T-cell (primary cell): ENCODE measurements at regions not wholly inside any gene's neighbourhood (a gene's known extent, or its start where the extent isn't known, plus 50 kb on each side); places are given as distances from the start of the nearest gene placed in this dataset.

Source experiments
- ATAC-seq, 4 experiments: fragments of 200-7000 bp in 3 of 4; fragments of 150-1000 bp in 1 of 4; cut with Tn5 transposase; replicated peaks in 1 of 4; 1 replicate in 3 of 4; 2 replicates in 1 of 4; pipeline ENCODE4 v1.10.0; 2021; ENCODE audit warnings: moderate library complexity in 3 of 4, mild to moderate bottlenecking in 2 of 4, moderate number of reproducible peaks in 1 of 4
- CTCF ChIA-PET, 2 donors: fragments of 300-600 bp; sonication (Branson Sonifier 250); formaldehyde crosslinking; loops; one replicate each; lab custom pipeline; 2022; ENCODE audit warnings: antibody characterized with exemption in 2 of 2; lab: Charles Lee
- POLR2A ChIA-PET, 2 donors: fragments of 300-600 bp; sonication (Branson Sonifier 250); formaldehyde crosslinking; loops; one replicate each; lab custom pipeline; 2022; ENCODE audit warnings: antibody characterized with exemption in 2 of 2; lab: Charles Lee
- DNase-seq, 35 experiments: peaks; one replicate each; pipeline versions ENCODE4 v3.0.0 to v3.0.0-alpha.2; 2013 to 2023
- H3K27ac ChIP-seq: one replicate; pipeline ENCODE4 v1.5.1; 2013; ENCODE audit warnings: low read length
- H3K27me3 ChIP-seq, 2 experiments: replicated peaks in 1 of 2; 1 replicate in 1 of 2; 2 replicates in 1 of 2; pipeline versions ENCODE4 v1.6.1 to v1.7.0; 2013; ENCODE audit warnings: low read length in 1 of 2, mixed read lengths in 1 of 2; ENCODE audit not compliant: control insufficient read depth in 2 of 2, insufficient read depth in 2 of 2; ENCODE audit errors: extremely low read depth in 1 of 2
- H3K36me3 ChIP-seq, 2 donors: 1 replicate in 1 of 2; 2 replicates in 1 of 2; pipeline versions ENCODE4 v1.6.1 to v1.7.0; 2013; ENCODE audit warnings: low read length in 1 of 2; ENCODE audit not compliant: control insufficient read depth in 2 of 2, insufficient read depth in 1 of 2; ENCODE audit errors: extremely low read depth in 1 of 2
- H3K4me1 ChIP-seq, 2 experiments: 1 replicate in 1 of 2; 2 replicates in 1 of 2; pipeline versions ENCODE4 v1.6.1 to v1.7.0; 2013; ENCODE audit warnings: low read length in 2 of 2, mixed read lengths in 1 of 2; ENCODE audit not compliant: insufficient read depth in 2 of 2, control insufficient read depth in 1 of 2; ENCODE audit errors: extremely low read depth in 1 of 2
- H3K4me3 ChIP-seq, 2 donors: 1 replicate in 1 of 2; 2 replicates in 1 of 2; pipeline versions ENCODE4 v1.5.1 to v1.7.0; 2013; ENCODE audit warnings: mild to moderate bottlenecking in 2 of 2, low read length in 1 of 2, moderate library complexity in 1 of 2; ENCODE audit not compliant: control insufficient read depth in 1 of 2; ENCODE audit errors: extremely low read depth in 1 of 2
- H3K9me3 ChIP-seq: 2 replicates; pipeline ENCODE4 v1.7.0; 2013
- H3K27ac Mint-ChIP-seq, 2 donors: one replicate each; pipeline ENCODE4 v1.8.0; 2020 to 2021; ENCODE audit warnings: mild to moderate bottlenecking in 2 of 2, mixed read lengths in 2 of 2
- H3K27me3 Mint-ChIP-seq, 2 donors: one replicate each; pipeline ENCODE4 v1.8.0; 2021 to 2022; ENCODE audit warnings: mixed read lengths in 2 of 2
- H3K36me3 Mint-ChIP-seq: one replicate; pipeline ENCODE4 v1.8.0; 2021; ENCODE audit warnings: mixed read lengths
- H3K4me1 Mint-ChIP-seq, 3 donors: one replicate each; pipeline ENCODE4 v1.8.0; 2020 to 2022; ENCODE audit warnings: mixed read lengths in 3 of 3, mild to moderate bottlenecking in 1 of 3
- H3K4me3 Mint-ChIP-seq, 3 donors: one replicate each; pipeline ENCODE4 v1.8.0; 2020 to 2022; ENCODE audit warnings: mild to moderate bottlenecking in 3 of 3, mixed read lengths in 3 of 3, moderate library complexity in 3 of 3
- H3K9me3 Mint-ChIP-seq, 3 donors: one replicate each; pipeline ENCODE4 v1.8.0; 2020 to 2022; ENCODE audit warnings: mixed read lengths in 3 of 3
- WGBS: methylation state at CpG from one replicate; pipeline ENCODE4 v1.1.5; 2013; ENCODE audit warnings: missing lambda C conversion rate; ENCODE audit not compliant: insufficient coverage; 5-methylcytosine and 5-hydroxymethylcytosine counted together

GRCh38 chr6:121770943-121771342, 335.5 kb downstream of the GJA1 start:
- H3K36me3 Mint-ChIP-seq, result no peaks in the 10 kb centered on the region
- H3K9me3 ChIP-seq, result no peaks in the 10 kb centered on the region
- peaks cover 0 to 5% (median 0%) of the 10 kb centered on the region in 3 donors for H3K4me1 Mint-ChIP-seq
- no peak overlapping the region for H3K4me3 Mint-ChIP-seq
- DNase-seq, result no peak
- ChIA-PET CTCF (no interaction called here), POLR2A (no interaction called here)
- ATAC-seq, result no peak
- no CpG with 5 or more reads among the region's 2 CpGs for WGBS
- H3K27ac ChIP-seq, result no peak overlapping the region
- no peak overlapping the region for H3K4me3 ChIP-seq
- H3K4me1 ChIP-seq, result no peaks in the 10 kb centered on the region
- H3K27me3 Mint-ChIP-seq, result no peaks in the 10 kb centered on the region
- no peak overlapping the region for H3K27ac Mint-ChIP-seq
- peaks cover 0 to 4% (median 0%) of the 10 kb centered on the region in 3 donors for H3K9me3 Mint-ChIP-seq
- H3K36me3 ChIP-seq, result no peaks in the 10 kb centered on the region
- H3K27me3 ChIP-seq, result no peaks in the 10 kb centered on the region

DNA sequence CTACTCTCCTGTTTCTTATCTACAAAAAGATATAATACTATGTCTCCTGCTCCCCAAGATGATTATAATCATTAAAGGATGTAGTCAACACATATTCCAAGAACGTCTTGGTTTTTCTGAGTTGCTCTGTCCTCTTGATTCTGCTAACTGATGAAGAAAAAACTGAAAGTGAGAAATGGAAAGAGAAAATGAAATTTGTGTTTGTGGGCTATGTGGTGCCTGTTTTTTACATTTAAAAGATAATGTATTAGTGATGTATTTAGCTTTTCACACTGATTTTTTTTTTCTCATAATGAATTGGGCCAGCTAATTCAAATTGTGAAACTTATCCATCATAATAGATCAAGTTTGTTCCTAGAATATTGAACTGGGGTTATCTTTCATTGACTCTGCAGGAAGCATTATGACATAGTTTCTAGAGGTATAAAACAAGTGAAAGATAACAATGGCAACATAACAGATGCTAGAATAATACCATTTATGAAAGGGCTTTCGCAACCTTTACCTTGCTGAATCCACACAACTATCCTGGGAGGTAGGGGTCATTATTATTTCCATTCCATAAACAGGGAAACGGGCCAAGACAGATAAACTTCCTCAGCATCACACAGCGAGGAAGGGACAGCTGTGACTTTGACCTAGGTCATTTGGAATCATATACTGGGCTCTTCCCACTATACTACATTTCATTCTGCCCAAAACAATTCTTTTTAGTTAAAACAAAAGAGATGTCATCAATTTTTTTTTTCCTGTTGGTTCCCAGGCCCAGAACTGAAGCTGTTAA, 336.7 kb downstream of the GJA1 start:
- WGBS, result no CpG with 5 or more reads among the region's 4 CpGs
- no peak overlapping the region for H3K4me3 Mint-ChIP-seq

DNA sequence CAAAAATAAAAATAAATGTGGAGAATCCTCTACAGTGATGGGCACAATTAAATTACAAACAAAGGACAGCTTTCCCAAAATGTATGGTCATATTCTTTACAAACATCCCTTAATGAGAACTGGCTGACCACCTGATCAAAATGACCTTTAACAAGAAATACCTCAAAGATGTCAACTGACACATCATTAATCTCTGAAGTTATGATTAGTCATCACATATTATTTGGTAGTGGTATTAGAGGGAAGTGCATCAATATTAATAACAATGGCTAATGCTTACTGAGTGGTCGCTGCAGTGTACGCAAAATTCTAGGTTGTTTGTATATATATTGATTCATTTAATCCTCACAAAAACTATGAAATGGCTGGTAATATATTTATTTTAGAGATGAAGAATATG, 340.6 kb downstream of the GJA1 start:
- Mint-ChIP-seq H3K36me3 (no peaks in the 10 kb centered on the region), H3K4me1 (peaks cover 0 to 5% (median 0%) of the 10 kb centered on the region in 3 donors), H3K27ac (no peak overlapping the region), H3K4me3 (no peak overlapping the region), H3K27me3 (no peaks in the 10 kb centered on the region), H3K9me3 (peaks cover 0 to 4% (median 0%) of the 10 kb centered on the region in 3 donors)
- no CpG with 5 or more reads among the region's 2 CpGs for WGBS
- no peak overlapping the region for H3K4me3 ChIP-seq
- ChIA-PET CTCF (no interaction called here), POLR2A (no interaction called here)
- DNase-seq (no peak), ATAC-seq (no peak)
- no peaks in the 10 kb centered on the region for H3K36me3 ChIP-seq
- no peak overlapping the region for H3K27ac ChIP-seq
- H3K9me3 ChIP-seq, result no peaks in the 10 kb centered on the region
- no peaks in the 10 kb centered on the region for H3K4me1 ChIP-seq
- no peaks in the 10 kb centered on the region for H3K27me3 ChIP-seq

More for the DNA sequence above, 336.7 kb downstream of the GJA1 start:
- no peak overlapping the region for H3K27ac ChIP-seq
- no peaks in the 10 kb centered on the region for H3K9me3 ChIP-seq
- H3K4me3 ChIP-seq, result no peak overlapping the region
- CTCF ChIA-PET, result no interaction called here
- H3K9me3 Mint-ChIP-seq, result peaks cover 0 to 4% (median 0%) of the 10 kb centered on the region in 3 donors
- DNase-seq, result no peak
- H3K36me3 Mint-ChIP-seq, result no peaks in the 10 kb centered on the region
- H3K4me1 Mint-ChIP-seq, result peaks cover 0 to 5% (median 0%) of the 10 kb centered on the region in 3 donors
- ATAC-seq, result no peak
- no peak overlapping the region for H3K27ac Mint-ChIP-seq
- H3K4me1 ChIP-seq, result no peaks in the 10 kb centered on the region
- no peaks in the 10 kb centered on the region for H3K27me3 Mint-ChIP-seq
- H3K36me3 ChIP-seq, result no peaks in the 10 kb centered on the region
- no peaks in the 10 kb centered on the region for H3K27me3 ChIP-seq
- POLR2A ChIA-PET, result no interaction called here

- Histone ChIP-seq H3K36me3 (no peaks in the 10 kb centered on the region), H3K4me3 (no peak overlapping the region), H3K9me3 (no peaks in the 10 kb centered on the region), H3K4me1 (no peaks in the 10 kb centered on the region), H3K27me3 (no peaks in the 10 kb centered on the region), H3K27ac (no peak overlapping the region)
- H3K4me3 Mint-ChIP-seq, result no peak overlapping the region
- ChIA-PET POLR2A (interaction anchor here in 1 of 2 donors (0.7 kb wide), 1 partner anchor 876 kb away, joined by 3 read pairs; no protein-coding TSS in a partner anchor), CTCF (no interaction called here)
- peaks cover 0 to 6% (median 0%) of the 10 kb centered on the region in 3 donors for H3K9me3 Mint-ChIP-seq
- DNase-seq, result no peak
- ATAC-seq, result no peak
- H3K36me3 Mint-ChIP-seq, result no peaks in the 10 kb centered on the region
- no peak overlapping the region for H3K27ac Mint-ChIP-seq
- H3K4me1 Mint-ChIP-seq, result no peaks in the 10 kb centered on the region
- H3K27me3 Mint-ChIP-seq, result no peaks in the 10 kb centered on the region
- WGBS, result 47% methylated on average over 2 of the region's 3 CpGs
Observed at GRCh38 chr6:121780325-121781321, 345.2 kb downstream of the GJA1 start.

GRCh38 chr6:121791396-121792315, 356.2 kb downstream of the GJA1 start:
- CTCF ChIA-PET, result no interaction called here

More at GRCh38 chr6:121791396-121792315, 356.2 kb downstream of the GJA1 start:
- Histone ChIP-seq H3K4me1 (no peaks in the 10 kb centered on the region), H3K27me3 (no peaks in the 10 kb centered on the region), H3K27ac (no peak overlapping the region), H3K9me3 (no peaks in the 10 kb centered on the region), H3K4me3 (no peak overlapping the region), H3K36me3 (no peaks in the 10 kb centered on the region)
- DNase-seq (no peak), ATAC-seq (no peak)
- no CpG with 5 or more reads among the region's 6 CpGs for WGBS
- no peaks in the 10 kb centered on the region for H3K27me3 Mint-ChIP-seq
- POLR2A ChIA-PET, result no interaction called here
- peaks cover 0 to 3% (median 0%) of the 10 kb centered on the region in 3 donors for H3K9me3 Mint-ChIP-seq
- no peaks in the 10 kb centered on the region for H3K36me3 Mint-ChIP-seq
- H3K4me3 Mint-ChIP-seq, result no peak overlapping the region
- H3K4me1 Mint-ChIP-seq, result no peaks in the 10 kb centered on the region
- no peak overlapping the region for H3K27ac Mint-ChIP-seq
